Lower lobe of right lung (tissue), 2 donors: ENCODE measurements at regions not wholly inside any gene's neighbourhood (a gene's known extent, or its start where the extent isn't known, plus 50 kb on each side); places are given as distances from the start of the nearest gene placed in this dataset.
"Not testable (repeated sequence)": the region's sequence is repeated elsewhere in the genome, so short reads cannot be mapped to it uniquely, and the experiment has no call there.

ENCODE experiments used
- ATAC-seq, 2 donors: fragments of 200-7000 bp; cut with Tn5 transposase; one replicate each; pipeline ENCODE4 v1.9.1; 2020 to 2022; ENCODE audit warnings: mild to moderate bottlenecking in 2 of 2, moderate library complexity in 2 of 2
- DNase-seq: peaks from one replicate; pipeline ENCODE4 v3.0.0-alpha.2; 2020
- H3K27ac ChIP-seq: fragments of 200-600 bp; one replicate; pipeline ENCODE4 v1.8.0; 2022
- H3K27me3 ChIP-seq: fragments of 200-600 bp; one replicate; pipeline ENCODE4 v1.8.0; 2022; ENCODE audit warnings: low read depth
- H3K36me3 ChIP-seq: fragments of 200-600 bp; one replicate; pipeline ENCODE4 v1.8.0; 2022; ENCODE audit warnings: mild to moderate bottlenecking
- H3K4me1 ChIP-seq: fragments of 200-600 bp; one replicate; pipeline ENCODE4 v1.8.0; 2022
- H3K4me3 ChIP-seq: fragments of 200-600 bp; one replicate; pipeline ENCODE4 v1.8.0; 2022; ENCODE audit warnings: mild to moderate bottlenecking
- H3K9me3 ChIP-seq: fragments of 200-600 bp; one replicate; pipeline ENCODE4 v1.8.0; 2022
- intact Hi-C: fragments of 100-400 bp; cut with DNase I; formaldehyde crosslinking; loops from one replicate; pipeline ENCODE4 v1.11.0; 2022
- TF ChIP-seq, protein P1 (sequence below): fragments of 200-600 bp; IDR thresholded peaks from one replicate; pipeline ENCODE4 v1.8.0; 2022; ENCODE audit warnings: antibody characterized with exemption, mild to moderate bottlenecking
- donor health status: DM: no; HTN: yes; CAD: no; lungs with severe emphysema.

DNA sequence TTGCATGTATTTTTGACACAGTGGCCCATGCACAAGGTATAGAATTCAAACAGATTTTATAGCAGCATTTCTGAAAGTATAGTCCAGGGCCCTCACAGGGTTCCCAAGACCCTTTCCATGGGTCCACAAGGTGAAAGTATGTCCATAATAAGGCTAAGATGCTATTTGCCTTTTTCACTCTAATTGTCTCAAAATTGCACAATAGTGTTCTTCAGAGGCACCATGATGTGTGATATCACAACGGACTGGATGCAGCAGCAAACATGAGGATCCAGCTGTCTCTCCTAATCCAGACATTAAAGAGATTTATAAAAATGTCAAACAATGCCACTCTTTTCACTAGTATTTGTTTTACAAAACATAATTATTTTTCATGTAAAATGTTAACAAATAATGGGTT lies 88.8 kb upstream of the PRDX6 start:
- H3K4me1 ChIP-seq = no peaks in the 10 kb centered on the region
- TF ChIP-seq, protein P1, sequence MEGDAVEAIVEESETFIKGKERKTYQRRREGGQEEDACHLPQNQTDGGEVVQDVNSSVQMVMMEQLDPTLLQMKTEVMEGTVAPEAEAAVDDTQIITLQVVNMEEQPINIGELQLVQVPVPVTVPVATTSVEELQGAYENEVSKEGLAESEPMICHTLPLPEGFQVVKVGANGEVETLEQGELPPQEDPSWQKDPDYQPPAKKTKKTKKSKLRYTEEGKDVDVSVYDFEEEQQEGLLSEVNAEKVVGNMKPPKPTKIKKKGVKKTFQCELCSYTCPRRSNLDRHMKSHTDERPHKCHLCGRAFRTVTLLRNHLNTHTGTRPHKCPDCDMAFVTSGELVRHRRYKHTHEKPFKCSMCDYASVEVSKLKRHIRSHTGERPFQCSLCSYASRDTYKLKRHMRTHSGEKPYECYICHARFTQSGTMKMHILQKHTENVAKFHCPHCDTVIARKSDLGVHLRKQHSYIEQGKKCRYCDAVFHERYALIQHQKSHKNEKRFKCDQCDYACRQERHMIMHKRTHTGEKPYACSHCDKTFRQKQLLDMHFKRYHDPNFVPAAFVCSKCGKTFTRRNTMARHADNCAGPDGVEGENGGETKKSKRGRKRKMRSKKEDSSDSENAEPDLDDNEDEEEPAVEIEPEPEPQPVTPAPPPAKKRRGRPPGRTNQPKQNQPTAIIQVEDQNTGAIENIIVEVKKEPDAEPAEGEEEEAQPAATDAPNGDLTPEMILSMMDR = no peak
- intact Hi-C loops = no loop called here
- no peaks in the 10 kb centered on the region for H3K27me3 ChIP-seq
- ATAC-seq (no peak), DNase-seq (no peak)
- H3K9me3 ChIP-seq = no peaks in the 10 kb centered on the region
- no peak overlapping the region for H3K4me3 ChIP-seq
- no peak overlapping the region for H3K27ac ChIP-seq
- no peaks in the 10 kb centered on the region for H3K36me3 ChIP-seq

DNA sequence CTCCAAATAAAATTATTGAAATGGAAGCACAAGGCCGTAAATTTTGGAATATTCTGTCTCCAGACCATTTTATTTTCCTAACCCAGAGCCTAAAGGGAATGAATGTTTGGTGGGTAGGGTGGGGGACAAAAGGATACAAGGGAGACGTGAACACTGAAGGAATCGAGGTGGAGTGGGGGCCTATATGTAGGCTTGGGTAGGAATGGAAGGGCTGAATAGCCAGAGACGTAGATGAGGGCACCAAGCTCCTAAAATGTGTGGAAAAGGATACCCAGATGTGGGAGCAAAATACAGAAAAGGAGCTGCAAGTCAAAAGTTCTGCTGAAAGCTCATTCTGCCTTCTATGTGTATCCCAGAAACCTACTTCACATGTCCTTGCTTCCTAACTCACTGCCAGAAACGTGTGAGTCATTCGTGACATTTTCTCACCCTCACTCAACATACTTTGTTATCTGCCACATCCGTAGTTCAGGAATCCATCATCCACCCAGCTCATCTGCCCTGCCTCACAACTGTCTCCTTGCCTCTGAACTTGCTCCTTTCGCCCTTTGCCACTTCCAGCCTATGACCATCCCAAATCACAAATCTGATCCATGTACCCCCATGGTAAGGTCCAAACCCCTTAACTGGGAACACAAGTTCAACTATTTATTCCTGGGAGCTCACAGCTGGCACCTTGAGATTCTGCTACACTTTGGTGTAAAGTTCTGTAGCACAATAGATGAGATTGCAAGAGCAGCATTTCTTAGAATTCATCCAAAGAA lies 84.1 kb upstream of the PRDX6 start:
- H3K36me3 ChIP-seq = no peaks in the 10 kb centered on the region
- intact Hi-C loops = no loop called here
- H3K27ac ChIP-seq = no peak overlapping the region
- H3K9me3 ChIP-seq = no peaks in the 10 kb centered on the region
- no peaks in the 10 kb centered on the region for H3K4me1 ChIP-seq
- H3K4me3 ChIP-seq = no peak overlapping the region
- TF ChIP-seq, protein P1 = no peak
- ATAC-seq (no peak), DNase-seq (no peak)
- H3K27me3 ChIP-seq = no peaks in the 10 kb centered on the region

DNA sequence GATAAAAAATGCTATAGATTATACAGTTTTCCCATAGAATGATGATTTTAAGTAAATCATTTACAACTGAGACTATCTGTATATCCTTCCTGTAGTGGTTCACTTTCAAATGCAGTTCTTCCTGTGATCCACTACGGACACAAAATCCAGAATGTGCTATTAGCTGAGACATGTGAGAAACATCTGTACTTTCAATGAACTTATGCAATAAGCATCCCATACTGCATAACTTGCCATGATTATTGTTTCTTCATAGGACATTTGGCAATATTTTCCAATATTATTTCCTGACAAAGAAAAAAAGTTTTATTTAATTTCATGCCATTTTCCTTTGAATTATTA lies 83.5 kb upstream of the PRDX6 start:
- no peak overlapping the region for H3K27ac ChIP-seq

DNA sequence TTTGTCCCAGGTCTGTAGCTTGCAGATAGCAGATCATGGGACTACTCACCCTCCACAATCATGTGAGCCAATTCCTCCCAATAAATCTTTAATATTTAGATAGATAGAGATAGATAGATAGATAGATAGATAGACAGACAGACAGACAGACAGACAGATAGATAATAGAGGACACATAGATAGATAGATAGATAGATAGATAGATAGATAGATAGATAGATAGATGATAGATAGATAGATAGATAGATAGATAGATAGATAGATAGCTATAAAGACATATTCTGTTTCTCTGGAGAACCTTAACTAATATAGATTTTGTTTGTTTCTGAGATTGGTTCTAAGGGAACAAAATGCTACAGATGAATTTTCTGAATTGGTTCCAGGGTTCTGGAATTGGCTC lies 82.3 kb upstream of the PRDX6 start:
- DNase-seq, ATAC-seq, H3K36me3 ChIP-seq, H3K9me3 ChIP-seq, H3K4me3 ChIP-seq, H3K27me3 ChIP-seq, intact Hi-C loops, H3K27ac ChIP-seq, H3K4me1 ChIP-seq: not testable (repeated sequence)

More for the DNA sequence above, 83.5 kb upstream of the PRDX6 start:
- no peaks in the 10 kb centered on the region for H3K36me3 ChIP-seq
- no peaks in the 10 kb centered on the region for H3K27me3 ChIP-seq
- intact Hi-C loops = no loop called here
- H3K4me3 ChIP-seq = no peak overlapping the region
- TF ChIP-seq, protein P1 = no peak
- ATAC-seq (no peak), DNase-seq (no peak)
- H3K9me3 ChIP-seq = no peaks in the 10 kb centered on the region
- no peaks in the 10 kb centered on the region for H3K4me1 ChIP-seq

DNA sequence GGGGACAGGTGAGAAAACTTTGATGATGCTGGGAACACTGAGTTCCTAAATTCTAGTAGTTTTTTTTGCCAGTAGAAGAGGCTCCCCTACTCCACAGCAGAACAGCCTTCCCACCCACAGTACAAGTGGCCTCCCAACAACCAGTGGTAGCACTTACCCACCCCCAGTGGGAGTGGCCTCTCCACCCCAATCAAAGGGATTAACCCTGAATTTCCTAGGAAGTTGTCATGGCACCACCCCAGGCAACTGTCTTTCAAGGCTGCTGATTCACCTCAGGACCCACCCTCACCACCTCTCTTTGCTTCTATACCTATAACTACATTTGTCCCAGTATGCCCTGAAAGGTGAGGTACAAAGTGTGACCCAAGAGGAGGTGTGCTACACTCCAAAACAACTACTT lies 81.4 kb upstream of the PRDX6 start:
- Histone ChIP-seq H3K27ac (no peak overlapping the region), H3K9me3 (no peaks in the 10 kb centered on the region), H3K27me3 (no peaks in the 10 kb centered on the region), H3K4me3 (no peak overlapping the region), H3K36me3 (no peaks in the 10 kb centered on the region), H3K4me1 (no peaks in the 10 kb centered on the region)
- ATAC-seq (no peak), DNase-seq (no peak)
- TF ChIP-seq, protein P1 = no peak
- intact Hi-C loops = no loop called here

DNA sequence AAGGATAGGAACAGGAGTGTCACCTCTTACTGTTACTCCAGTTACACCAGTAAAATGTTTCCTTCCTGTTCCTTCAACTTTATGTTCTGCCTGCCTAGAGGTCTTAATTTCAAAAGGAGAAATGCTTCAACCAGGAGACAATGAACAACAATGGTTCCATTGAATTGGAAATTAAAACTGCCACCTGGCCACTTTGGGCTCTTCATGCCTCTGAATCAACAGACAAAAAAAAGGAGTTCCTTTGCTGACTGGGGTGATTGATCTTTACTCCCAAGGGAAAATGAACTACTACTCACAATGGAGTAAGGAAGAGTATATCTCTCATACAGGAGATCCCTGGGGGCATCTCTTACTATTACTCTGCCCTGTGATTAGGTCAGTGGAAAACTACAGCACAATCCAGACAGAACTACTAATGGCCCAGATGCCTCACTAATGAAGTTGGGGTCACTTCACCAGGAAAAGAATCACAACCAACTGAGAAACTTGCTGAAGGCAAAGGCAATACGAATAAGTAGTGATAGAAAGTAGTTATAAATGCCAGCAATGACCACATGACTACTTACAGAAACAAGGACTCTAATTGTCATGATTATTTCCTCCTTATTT lies 76.6 kb upstream of the PRDX6 start:
- no peak for ATAC-seq
- Histone ChIP-seq H3K4me3 (no peak overlapping the region), H3K27me3 (no peaks in the 10 kb centered on the region), H3K4me1 (no peaks in the 10 kb centered on the region), H3K9me3 (no peaks in the 10 kb centered on the region), H3K36me3 (no peaks in the 10 kb centered on the region), H3K27ac (no peak overlapping the region)
- TF ChIP-seq, protein P1 = no peak
- intact Hi-C loops = no loop called here
- DNase-seq = no peak
